ENCODE measurements at regions not wholly inside any gene's neighbourhood (a gene's known extent, or its start where the extent isn't known, plus 50 kb on each side); places are given as distances from the start of the nearest gene placed in this dataset.

DNA sequence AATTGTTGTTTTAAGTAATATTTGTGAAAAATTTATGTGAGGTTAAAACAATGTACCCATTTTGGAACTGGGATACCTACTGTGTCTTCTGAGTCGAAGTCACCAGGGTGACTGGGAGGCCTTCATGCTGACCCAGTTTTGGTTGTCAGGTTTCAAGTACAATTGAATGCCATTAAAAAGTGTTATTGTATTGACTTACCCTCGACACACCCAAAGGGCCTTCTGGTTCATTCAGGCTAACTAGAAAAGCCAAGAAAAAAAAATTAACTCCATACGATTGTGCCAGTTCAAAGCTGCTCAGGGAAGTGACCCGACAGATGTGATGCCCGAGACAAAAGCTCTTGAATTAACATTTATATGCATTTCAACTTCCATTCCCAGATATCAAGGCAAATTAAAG is 190.0 kb downstream of the ST6GAL2 start:
- ChIA-PET CTCF (no interaction called here), RAD21 (ENCODE audit: low non-redundant PET in 1 of 2, low total read pairs in 2 of 2, uncharacterized antibody in 2 of 2, unreplicated experiment in 2 of 2) (no interaction called here), POLR2A (no interaction called here)
- DNase-seq (ENCODE audit: low read depth, low spot score): no peak
- TF ChIP-seq RAD21 (IDR thresholded peaks at IDR 0.05; ENCODE audit: low read depth) (no peak), CEBPB (IDR thresholded peaks at IDR 0.05; ENCODE audit: low read depth) (no peak), SP1 (IDR thresholded peaks at IDR 0.05; ENCODE audit: low read depth) (no peak), POLR2AphosphoS5 (IDR thresholded peaks at IDR 0.05; ENCODE audit: low read depth, low read length) (no peak), SIN3A (IDR thresholded peaks at IDR 0.05; ENCODE audit: low read depth) (no peak), CBX3 (IDR thresholded peaks at IDR 0.05; ENCODE audit: low read depth) (no peak), EGR1 (IDR thresholded peaks at IDR 0.05; ENCODE audit: low read depth) (no peak), ZNF274 (IDR thresholded peaks at IDR 0.05; ENCODE audit: low read depth, low read length) (no peak), EZH2 (IDR thresholded peaks at IDR 0.05) (no peak), ELF1 (IDR thresholded peaks at IDR 0.05; ENCODE audit: borderline replicate concordance, low read depth) (no peak), YY1 (IDR thresholded peaks at IDR 0.05; ENCODE audit: extremely low read depth, insufficient replicate concordance, low read depth, low read length) (no peak), TCF7L2 (IDR thresholded peaks at IDR 0.05; ENCODE audit: borderline replicate concordance, extremely low read depth, insufficient read depth, insufficient read length) (no peak), JUND (IDR thresholded peaks at IDR 0.05) (no peak), ZFX (IDR thresholded peaks at IDR 0.05) (no peak), POLR2A (IDR thresholded peaks at IDR 0.05; ENCODE audit: borderline replicate concordance, extremely low read depth, insufficient read depth, insufficient read length) (no peak), EZH2phosphoT487 (IDR thresholded peaks at IDR 0.05; ENCODE audit: borderline replicate concordance) (no peak)
- TF ChIP-seq, protein P1, sequence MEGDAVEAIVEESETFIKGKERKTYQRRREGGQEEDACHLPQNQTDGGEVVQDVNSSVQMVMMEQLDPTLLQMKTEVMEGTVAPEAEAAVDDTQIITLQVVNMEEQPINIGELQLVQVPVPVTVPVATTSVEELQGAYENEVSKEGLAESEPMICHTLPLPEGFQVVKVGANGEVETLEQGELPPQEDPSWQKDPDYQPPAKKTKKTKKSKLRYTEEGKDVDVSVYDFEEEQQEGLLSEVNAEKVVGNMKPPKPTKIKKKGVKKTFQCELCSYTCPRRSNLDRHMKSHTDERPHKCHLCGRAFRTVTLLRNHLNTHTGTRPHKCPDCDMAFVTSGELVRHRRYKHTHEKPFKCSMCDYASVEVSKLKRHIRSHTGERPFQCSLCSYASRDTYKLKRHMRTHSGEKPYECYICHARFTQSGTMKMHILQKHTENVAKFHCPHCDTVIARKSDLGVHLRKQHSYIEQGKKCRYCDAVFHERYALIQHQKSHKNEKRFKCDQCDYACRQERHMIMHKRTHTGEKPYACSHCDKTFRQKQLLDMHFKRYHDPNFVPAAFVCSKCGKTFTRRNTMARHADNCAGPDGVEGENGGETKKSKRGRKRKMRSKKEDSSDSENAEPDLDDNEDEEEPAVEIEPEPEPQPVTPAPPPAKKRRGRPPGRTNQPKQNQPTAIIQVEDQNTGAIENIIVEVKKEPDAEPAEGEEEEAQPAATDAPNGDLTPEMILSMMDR (IDR thresholded peaks at IDR 0.05 in 2 of 3, conservative IDR thresholded peaks at IDR 0.05 in 1 of 3; ENCODE audit: borderline replicate concordance in 1 of 3, insufficient read depth in 1 of 3, low read depth in 2 of 3, low read length in 2 of 3): no peak
- TF ChIP-seq, protein P2, sequence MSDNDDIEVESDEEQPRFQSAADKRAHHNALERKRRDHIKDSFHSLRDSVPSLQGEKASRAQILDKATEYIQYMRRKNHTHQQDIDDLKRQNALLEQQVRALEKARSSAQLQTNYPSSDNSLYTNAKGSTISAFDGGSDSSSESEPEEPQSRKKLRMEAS (IDR thresholded peaks at IDR 0.05): no peak
- TF ChIP-seq, protein P3, sequence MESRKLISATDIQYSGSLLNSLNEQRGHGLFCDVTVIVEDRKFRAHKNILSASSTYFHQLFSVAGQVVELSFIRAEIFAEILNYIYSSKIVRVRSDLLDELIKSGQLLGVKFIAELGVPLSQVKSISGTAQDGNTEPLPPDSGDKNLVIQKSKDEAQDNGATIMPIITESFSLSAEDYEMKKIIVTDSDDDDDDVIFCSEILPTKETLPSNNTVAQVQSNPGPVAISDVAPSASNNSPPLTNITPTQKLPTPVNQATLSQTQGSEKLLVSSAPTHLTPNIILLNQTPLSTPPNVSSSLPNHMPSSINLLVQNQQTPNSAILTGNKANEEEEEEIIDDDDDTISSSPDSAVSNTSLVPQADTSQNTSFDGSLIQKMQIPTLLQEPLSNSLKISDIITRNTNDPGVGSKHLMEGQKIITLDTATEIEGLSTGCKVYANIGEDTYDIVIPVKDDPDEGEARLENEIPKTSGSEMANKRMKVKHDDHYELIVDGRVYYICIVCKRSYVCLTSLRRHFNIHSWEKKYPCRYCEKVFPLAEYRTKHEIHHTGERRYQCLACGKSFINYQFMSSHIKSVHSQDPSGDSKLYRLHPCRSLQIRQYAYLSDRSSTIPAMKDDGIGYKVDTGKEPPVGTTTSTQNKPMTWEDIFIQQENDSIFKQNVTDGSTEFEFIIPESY (IDR thresholded peaks at IDR 0.05; ENCODE audit: extremely low read depth, insufficient replicate concordance, low read length): no peak
- TF ChIP-seq, protein P4, sequence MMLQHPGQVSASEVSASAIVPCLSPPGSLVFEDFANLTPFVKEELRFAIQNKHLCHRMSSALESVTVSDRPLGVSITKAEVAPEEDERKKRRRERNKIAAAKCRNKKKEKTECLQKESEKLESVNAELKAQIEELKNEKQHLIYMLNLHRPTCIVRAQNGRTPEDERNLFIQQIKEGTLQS (IDR thresholded peaks at IDR 0.05): no peak
- BruUV-seq (replicated peaks): no TSS peak
- Histone ChIP-seq H4K20me1 (ENCODE audit: insufficient read depth) (no peaks in the 10 kb centered on the region), H3K4me3 (replicated peaks in 1 of 2; ENCODE audit: low read depth in 1 of 2, low read length in 2 of 2) (no peak overlapping the region), H3K4me2 (ENCODE audit: low read length) (no peak overlapping the region), H3K27me3 (ENCODE audit: insufficient read depth, low read length) (no peaks in the 10 kb centered on the region), H3K36me3 (ENCODE audit: control insufficient read depth in 1 of 2, insufficient read depth in 2 of 2, low read length in 2 of 2) (no peaks in the 10 kb centered on the region), H3K9ac (ENCODE audit: low read length) (no peak overlapping the region), H3K4me1 (ENCODE audit: control insufficient read depth in 1 of 2, insufficient read depth in 2 of 2, low read length in 2 of 2) (no peaks in the 10 kb centered on the region), H3K9me2 (ENCODE audit: insufficient read depth) (no peaks in the 10 kb centered on the region), H2AFZ (ENCODE audit: low read depth, low read length, poor library complexity, severe bottlenecking) (no peak overlapping the region), H3K79me2 (ENCODE audit: insufficient read depth, low read length) (no peaks in the 10 kb centered on the region), H3K9me3 (ENCODE audit: control insufficient read depth in 1 of 2, insufficient read depth in 1 of 2, low read depth in 1 of 2, low read length in 2 of 2) (no peaks in the 10 kb centered on the region), H3K27ac (ENCODE audit: low read depth, low read length) (no peak overlapping the region)
- ATAC-seq: no peak
- intact Hi-C loops (cut with micrococcal nuclease): no loop called here

All from HCT116 (cell line).